Body of pancreas (tissue), 4 donors: ENCODE measurements at regions not wholly inside any gene's neighbourhood (a gene's known extent, or its start where the extent isn't known, plus 50 kb on each side); places are given as distances from the start of the nearest gene placed in this dataset.

ENCODE experiments used
- POLR2A ChIP-seq, 3 donors: fragments of 450-650 bp; IDR thresholded peaks; one replicate each; pipeline ENCODE4 v1.6.1; 2016; ENCODE audit warnings: antibody characterized with exemption in 3 of 3, mild to moderate bottlenecking in 2 of 3
- TF ChIP-seq, protein P1 (sequence below), 7 experiments: fragments of 450-650 bp in 4 of 7; fragments of 200-600 bp in 3 of 7; sonication (generic) in 3 of 7; IDR thresholded peaks; one replicate each; pipeline ENCODE4 v1.5.1; 2016 to 2019; ENCODE audit warnings: antibody characterized with exemption in 7 of 7

GRCh38 chr12:97877404-97877803 is 414.8 kb downstream of the RMST start:
- TF ChIP-seq, protein P1, sequence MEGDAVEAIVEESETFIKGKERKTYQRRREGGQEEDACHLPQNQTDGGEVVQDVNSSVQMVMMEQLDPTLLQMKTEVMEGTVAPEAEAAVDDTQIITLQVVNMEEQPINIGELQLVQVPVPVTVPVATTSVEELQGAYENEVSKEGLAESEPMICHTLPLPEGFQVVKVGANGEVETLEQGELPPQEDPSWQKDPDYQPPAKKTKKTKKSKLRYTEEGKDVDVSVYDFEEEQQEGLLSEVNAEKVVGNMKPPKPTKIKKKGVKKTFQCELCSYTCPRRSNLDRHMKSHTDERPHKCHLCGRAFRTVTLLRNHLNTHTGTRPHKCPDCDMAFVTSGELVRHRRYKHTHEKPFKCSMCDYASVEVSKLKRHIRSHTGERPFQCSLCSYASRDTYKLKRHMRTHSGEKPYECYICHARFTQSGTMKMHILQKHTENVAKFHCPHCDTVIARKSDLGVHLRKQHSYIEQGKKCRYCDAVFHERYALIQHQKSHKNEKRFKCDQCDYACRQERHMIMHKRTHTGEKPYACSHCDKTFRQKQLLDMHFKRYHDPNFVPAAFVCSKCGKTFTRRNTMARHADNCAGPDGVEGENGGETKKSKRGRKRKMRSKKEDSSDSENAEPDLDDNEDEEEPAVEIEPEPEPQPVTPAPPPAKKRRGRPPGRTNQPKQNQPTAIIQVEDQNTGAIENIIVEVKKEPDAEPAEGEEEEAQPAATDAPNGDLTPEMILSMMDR (IDR thresholded peaks at IDR 0.05), result no peak
- TF ChIP-seq POLR2A (IDR thresholded peaks at IDR 0.05), result no peak
